Right cardiac atrium (tissue), 5 donors: ENCODE measurements at regions not wholly inside any gene's neighbourhood (a gene's known extent, or its start where the extent isn't known, plus 50 kb on each side); places are given as distances from the start of the nearest gene placed in this dataset.
A peak's percentile ranks its signal among the peaks of the same experiment; 100 is the strongest.

ENCODE experiments used
- ATAC-seq, 2 donors: fragments of 200-7000 bp; cut with Tn5 transposase; one replicate each; pipeline versions ENCODE4 v1.8.0 to v1.9.1; 2020; ENCODE audit warnings: moderate library complexity in 2 of 2, mild to moderate bottlenecking in 1 of 2
- DNase-seq, 3 donors: peaks; one replicate each; pipeline ENCODE4 v3.0.0-alpha.2; 2020
- H3K27ac ChIP-seq: one replicate; pipeline ENCODE4 v1.5.1; 2013; ENCODE audit warnings: mild to moderate bottlenecking, low read length, control low read depth, moderate library complexity
- H3K27me3 ChIP-seq: one replicate; pipeline ENCODE4 v1.6.1; 2013; ENCODE audit not compliant: control insufficient read depth, insufficient read depth
- H3K4me1 ChIP-seq: one replicate; pipeline ENCODE4 v1.6.1; 2013; ENCODE audit warnings: low read length; ENCODE audit not compliant: control insufficient read depth, insufficient read depth
- H3K4me3 ChIP-seq: one replicate; pipeline ENCODE4 v1.5.1; 2013; ENCODE audit warnings: low read length, control low read depth
- H3K9me3 ChIP-seq: one replicate; pipeline ENCODE4 v1.6.1; 2013; ENCODE audit warnings: low read length; ENCODE audit not compliant: control insufficient read depth
- WGBS: extraction: QIAGEN DNeasy Blood & Tissue Kit; methylation state at CpG from one replicate; pipeline ENCODE4 v1.1.7; 2013; 5-methylcytosine and 5-hydroxymethylcytosine counted together
- intact Hi-C, 4 donors: fragments of 100-400 bp; cut with DNase I; formaldehyde crosslinking; loops; one replicate each; pipeline versions ENCODE4 v1.11.0 to v1.14.0; 2022 to 2023
- donor health status: healthy with polysubstance abuse.
- donor health status: DM: no; HTN: yes; CAD: no.
- donor health status: DM: no; HTN: no; CAD: no.
- donor health status: DM: no; HTN: yes; CAD: no; lungs with severe emphysema.
- donor health status: DM: yes; HTN: yes; CAD: no.

DNA sequence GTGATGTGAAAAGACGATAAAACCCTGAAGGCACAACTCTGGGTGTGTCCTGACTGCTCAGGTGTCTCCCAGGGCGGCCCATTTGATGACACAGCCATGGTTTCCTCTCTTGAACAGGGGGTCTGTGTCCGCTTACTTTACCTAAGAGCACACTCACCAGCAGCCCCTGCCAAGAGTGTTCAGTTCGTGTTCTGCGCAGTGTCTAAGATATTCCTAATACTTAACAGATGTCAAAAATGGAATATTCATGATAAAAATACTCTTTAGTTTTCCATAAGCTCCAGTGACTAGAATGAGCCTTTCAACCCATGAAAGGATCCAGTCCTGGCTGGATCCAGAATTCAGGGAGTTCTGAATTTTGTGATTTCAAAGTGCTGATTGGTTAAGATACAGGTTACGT is 492.4 kb downstream of the TNS3 start:
- WGBS: 85% methylated on average over 6 of the region's 6 CpGs

DNA sequence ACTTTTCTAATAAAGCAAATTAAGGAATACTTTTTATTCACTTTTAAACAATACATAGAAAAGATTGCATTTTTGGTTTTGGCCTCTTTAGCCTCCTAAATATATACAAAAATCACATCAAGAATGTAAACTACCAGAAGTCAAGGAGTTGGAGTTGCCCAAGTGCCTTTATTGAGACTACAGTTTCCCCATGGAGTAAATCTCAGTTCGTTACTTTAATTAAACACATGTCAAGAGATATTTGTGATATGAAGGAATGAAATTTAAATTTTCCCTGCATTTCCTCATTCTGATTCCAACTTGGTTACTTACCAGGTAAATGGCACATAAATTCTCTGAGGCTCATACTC is 492.9 kb downstream of the TNS3 start:
- H3K9me3 ChIP-seq: no peaks in the 10 kb centered on the region
- intact Hi-C loops: loop anchor here (5.0 to 10.0 kb wide), 6 partner anchors 324 to 1172 kb away; partner anchors contain the start of gene IGFBP3 (in 3 of the 4)
- 24% methylated on average over 1 of the region's 1 CpG for WGBS
- ATAC-seq: no peak
- no peaks in the 10 kb centered on the region for H3K27me3 ChIP-seq
- H3K27ac ChIP-seq: no peak overlapping the region
- H3K4me1 ChIP-seq: peaks cover 5% of the 10 kb centered on the region
- DNase-seq: no peak
- no peak overlapping the region for H3K4me3 ChIP-seq

More for the DNA sequence above, 492.4 kb downstream of the TNS3 start:
- intact Hi-C loops: loop anchor here (5.0 to 10.0 kb wide), 6 partner anchors 325 to 1172 kb away; partner anchors contain the start of gene IGFBP3 (in 3 of the 4)
- DNase-seq (no peak), ATAC-seq (no peak)
- Histone ChIP-seq H3K27ac (no peak overlapping the region), H3K27me3 (no peaks in the 10 kb centered on the region), H3K4me3 (no peak overlapping the region), H3K9me3 (no peaks in the 10 kb centered on the region), H3K4me1 (peaks cover 5% of the 10 kb centered on the region)

DNA sequence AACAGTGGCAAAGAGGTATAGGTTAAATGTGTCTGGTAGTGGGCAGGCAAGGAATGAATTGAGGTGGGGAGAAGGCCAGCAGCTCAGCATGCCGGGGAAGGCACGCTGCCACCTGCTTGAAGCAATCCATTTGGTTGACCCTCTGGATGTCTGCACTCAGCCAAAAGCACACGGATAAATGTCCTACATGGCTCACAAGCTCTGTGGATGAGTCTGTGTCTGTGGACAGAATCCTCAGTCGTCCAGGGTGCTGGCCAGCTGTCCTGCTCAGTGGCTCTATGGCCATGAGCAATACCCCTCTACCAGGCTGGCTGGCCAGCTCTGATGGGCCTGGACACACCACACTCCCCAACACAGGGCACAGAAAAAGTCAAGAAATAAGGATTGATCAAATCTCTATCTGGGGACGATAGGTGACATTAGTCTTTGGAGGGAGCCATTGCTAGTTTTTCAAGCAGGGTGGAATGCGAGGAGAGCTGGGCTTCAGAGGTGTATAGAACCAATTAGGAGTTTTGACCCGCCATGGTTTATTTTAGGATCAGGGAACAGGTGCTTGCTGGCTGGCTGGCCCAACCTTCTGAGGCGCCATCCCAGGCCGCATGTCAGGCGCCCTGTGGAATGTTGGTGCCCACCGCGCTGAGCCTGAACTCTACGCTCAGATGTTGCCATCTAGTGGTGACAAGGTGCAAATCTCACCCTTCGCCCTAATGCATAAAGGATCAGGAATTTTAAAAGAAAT is 493.4 kb downstream of the TNS3 start:
- intact Hi-C loops: loop anchor here (5.0 to 10.0 kb wide), 6 partner anchors 324 to 1171 kb away; partner anchors contain the start of gene IGFBP3 (in 3 of the 4)
- WGBS: 37% methylated on average over 14 of the region's 14 CpGs
- Histone ChIP-seq H3K4me1 (peaks cover 5% of the 10 kb centered on the region), H3K27me3 (no peaks in the 10 kb centered on the region), H3K27ac (no peak overlapping the region), H3K4me3 (no peak overlapping the region), H3K9me3 (no peaks in the 10 kb centered on the region)
- ATAC-seq: peak; percentile 88 to 94
- DNase-seq: peak; percentile 50 to 82 (median 79)

DNA sequence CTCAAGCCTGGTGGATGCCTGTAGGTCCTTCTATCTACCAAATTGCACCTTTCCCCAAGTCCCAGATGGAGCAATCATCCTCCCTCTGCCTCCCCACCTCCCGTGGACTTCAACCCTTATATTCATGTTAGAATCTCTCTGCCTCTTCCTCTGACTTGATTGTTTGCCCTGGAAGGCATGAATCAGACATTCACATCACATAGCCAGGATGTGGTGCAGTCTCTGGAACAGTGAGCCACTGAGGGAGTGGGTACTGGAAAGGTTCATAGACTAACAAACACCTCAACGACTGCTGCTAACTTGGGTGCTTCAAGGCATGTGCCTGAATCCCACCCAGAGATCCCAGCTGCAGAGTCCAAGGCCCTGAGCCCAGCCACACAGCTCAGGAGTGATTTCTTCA is 494.0 kb downstream of the TNS3 start:
- 76% methylated on average over 2 of the region's 2 CpGs for WGBS
- H3K27ac ChIP-seq: no peak overlapping the region
- intact Hi-C loops: loop anchor here (5.0 to 10.0 kb wide), 6 partner anchors 323 to 1171 kb away; partner anchors contain the start of gene IGFBP3 (in 3 of the 4)

DNA sequence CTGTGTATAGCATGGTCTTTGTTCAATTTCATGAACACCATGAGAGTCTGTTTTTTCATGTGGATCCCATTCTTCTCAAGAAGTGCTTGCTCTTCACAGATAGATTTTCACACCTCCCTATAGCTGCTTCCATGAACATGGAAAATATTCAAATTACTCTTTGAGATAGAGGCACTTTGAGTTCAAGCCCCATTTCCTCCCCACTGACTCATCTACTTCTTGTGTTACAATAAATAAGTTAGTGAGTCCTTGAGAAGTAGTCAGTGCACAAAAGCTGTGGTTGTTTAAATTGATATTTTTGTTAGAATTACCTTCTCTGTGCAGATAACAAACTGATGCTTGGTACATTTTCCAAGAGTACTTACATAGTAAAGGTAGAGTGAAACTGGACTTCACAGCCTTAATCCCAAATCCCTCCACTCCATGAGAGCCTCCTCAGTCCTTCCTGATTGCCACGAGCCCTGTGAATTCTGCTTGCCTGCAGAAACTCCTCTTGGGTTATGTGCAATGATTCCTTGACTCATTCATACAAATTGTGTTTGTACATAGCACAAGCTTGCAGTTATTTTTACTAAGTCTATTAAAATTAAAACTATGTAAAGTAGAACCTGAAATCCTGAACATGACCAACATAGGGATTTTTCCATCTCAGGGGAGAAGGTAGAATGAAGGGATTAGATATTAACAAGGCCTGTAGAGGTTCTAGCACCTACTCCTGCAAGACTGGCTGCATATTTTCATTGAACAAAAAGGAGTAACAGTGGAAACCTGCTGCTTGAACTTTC is 496.2 kb downstream of the TNS3 start:
- intact Hi-C loops: loop anchor here (5.0 to 10.0 kb wide), 6 partner anchors 321 to 1168 kb away; partner anchors contain the start of gene IGFBP3 (in 3 of the 4)
- 91% methylated on average over 1 of the region's 1 CpG for WGBS
- Histone ChIP-seq H3K9me3 (no peaks in the 10 kb centered on the region), H3K27me3 (no peaks in the 10 kb centered on the region), H3K4me1 (peaks cover 5% of the 10 kb centered on the region), H3K4me3 (no peak overlapping the region), H3K27ac (no peak overlapping the region)
- ATAC-seq (no peak), DNase-seq (no peak)

More for the DNA sequence above, 494.0 kb downstream of the TNS3 start:
- Histone ChIP-seq H3K9me3 (no peaks in the 10 kb centered on the region), H3K27me3 (no peaks in the 10 kb centered on the region), H3K4me1 (peaks cover 5% of the 10 kb centered on the region), H3K4me3 (no peak overlapping the region)
- ATAC-seq (peak in 1 of 2 donors; percentile 16), DNase-seq (no peak)

DNA sequence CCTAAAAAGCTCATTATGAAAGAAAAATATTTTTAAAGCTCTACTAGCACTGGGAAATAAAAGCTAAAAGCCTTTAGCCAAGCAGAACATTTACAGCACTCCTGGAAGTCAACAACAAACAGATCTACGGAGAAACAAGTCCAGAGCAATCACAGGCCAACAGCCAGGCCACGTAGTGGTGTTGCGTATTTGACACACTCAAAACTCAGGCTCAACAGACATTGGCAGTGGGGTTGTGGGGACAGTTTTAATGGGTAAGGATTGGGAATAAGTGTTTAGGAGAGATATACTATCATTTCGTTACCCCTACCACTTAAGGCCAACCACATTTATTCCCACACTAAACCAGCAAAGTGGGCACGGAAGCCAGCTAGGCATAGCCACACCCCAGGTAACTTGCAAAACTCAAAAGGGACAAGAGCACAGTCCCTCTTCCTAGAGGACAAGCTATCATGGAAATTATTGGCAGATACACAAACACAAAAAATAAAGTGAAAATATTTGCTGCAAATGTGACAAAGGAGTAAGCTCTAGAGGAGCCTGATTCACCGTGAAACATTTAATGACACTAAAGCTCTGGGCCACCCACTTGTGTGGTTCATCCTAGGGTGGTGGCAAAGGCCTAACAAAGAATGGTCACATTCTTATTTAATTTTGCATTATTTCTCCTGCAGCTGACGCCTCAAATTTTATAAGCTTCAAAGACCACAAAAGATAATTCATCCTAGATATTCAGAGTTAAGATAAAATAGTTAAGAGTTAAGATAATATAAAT is 498.2 kb downstream of the TNS3 start:
- H3K27me3 ChIP-seq: no peaks in the 10 kb centered on the region
- DNase-seq (peak in 1 of 3 donors; percentile 51), ATAC-seq (no peak)
- no peak overlapping the region for H3K4me3 ChIP-seq
- H3K27ac ChIP-seq: no peak overlapping the region
- intact Hi-C loops: loop anchor here in 2 of 4 donors (10.0 kb wide), 3 partner anchors 319 to 1159 kb away; partner anchors contain the start of gene IGFBP3 (in 1 of the 2)
- H3K9me3 ChIP-seq: no peaks in the 10 kb centered on the region
- H3K4me1 ChIP-seq: peaks cover 5% of the 10 kb centered on the region
- 83% methylated on average over 7 of the region's 7 CpGs for WGBS

DNA sequence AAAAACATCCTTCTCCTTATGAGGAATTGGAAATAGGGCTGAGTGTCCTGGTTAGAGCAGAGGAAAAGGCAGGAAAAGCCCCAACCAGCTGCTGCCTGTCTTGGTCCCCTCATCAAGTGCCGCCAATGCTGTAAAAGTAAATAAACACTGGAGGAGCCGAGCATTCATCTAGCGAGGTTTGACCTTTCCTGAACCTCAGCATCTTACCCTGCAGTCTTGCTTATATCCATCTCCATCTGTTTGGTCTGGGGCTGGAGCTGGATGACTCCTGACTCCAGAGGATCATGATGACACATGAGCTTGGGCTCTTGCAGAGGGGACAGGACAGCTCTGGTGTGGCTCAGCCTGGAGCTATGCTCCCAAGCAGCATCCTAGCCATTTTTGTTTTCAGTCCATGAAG is 501.1 kb downstream of the TNS3 start:
- WGBS: 65% methylated on average over 3 of the region's 3 CpGs
- DNase-seq: peak in 1 of 3 donors; percentile 37
- ATAC-seq: peak; percentile 31 to 66

DNA sequence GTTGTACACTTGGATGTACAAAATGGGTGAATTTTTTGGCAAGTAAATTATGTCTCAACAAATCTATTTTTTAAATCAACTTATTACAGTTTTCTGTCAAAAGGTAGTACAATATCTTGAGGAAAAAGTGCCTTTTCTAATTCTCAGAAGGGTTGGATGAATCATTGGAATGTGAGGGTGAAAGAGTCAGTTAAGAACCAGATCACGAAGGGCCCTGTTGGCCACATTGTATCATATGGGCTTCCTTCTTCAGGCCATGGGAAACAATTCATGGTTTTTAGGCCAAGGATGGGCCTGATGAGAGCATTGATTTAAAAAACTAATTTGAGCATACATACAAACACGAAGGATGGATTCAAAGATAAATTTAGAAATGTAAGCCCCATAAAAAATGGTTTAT is 503.7 kb downstream of the TNS3 start:
- WGBS: 80% methylated on average over 2 of the region's 2 CpGs
- intact Hi-C loops: no loop called here
- no peaks in the 10 kb centered on the region for H3K27me3 ChIP-seq
- ATAC-seq: no peak
- H3K4me1 ChIP-seq: peaks cover 5% of the 10 kb centered on the region
- no peak overlapping the region for H3K27ac ChIP-seq
- no peak overlapping the region for H3K4me3 ChIP-seq
- no peaks in the 10 kb centered on the region for H3K9me3 ChIP-seq
- DNase-seq: no peak

More for the DNA sequence above, 501.1 kb downstream of the TNS3 start:
- Histone ChIP-seq H3K9me3 (no peaks in the 10 kb centered on the region), H3K4me1 (no peaks in the 10 kb centered on the region), H3K4me3 (no peak overlapping the region), H3K27me3 (no peaks in the 10 kb centered on the region), H3K27ac (no peak overlapping the region)
- intact Hi-C loops: loop anchor here in 2 of 4 donors (10.0 kb wide), 3 partner anchors 316 to 1156 kb away; partner anchors contain the start of gene IGFBP3 (in 1 of the 2)

DNA sequence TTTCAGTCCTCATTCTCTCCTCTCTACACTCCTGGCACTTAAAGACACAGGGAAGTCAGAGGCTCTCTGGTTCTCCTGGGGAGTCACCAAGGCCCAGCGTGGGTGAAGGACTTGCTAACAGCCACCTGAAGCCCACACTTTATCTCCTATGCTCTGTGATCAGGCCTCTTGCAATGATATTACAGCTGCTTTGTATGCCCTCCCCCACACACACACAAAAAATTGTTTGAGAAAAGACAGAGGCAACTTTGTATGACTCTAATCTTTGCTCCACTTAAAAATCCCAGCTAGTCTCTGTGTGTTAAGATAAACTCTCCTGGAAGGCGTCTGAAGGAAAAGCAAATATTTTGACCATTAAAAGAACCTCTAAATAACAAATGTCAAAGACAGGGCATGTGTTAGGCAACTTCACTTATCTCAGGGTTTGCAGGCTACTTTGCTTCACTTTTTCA is 507.2 kb downstream of the TNS3 start:
- Histone ChIP-seq H3K4me3 (no peak overlapping the region), H3K9me3 (no peaks in the 10 kb centered on the region), H3K27ac (peak overlapping the region; percentile 56), H3K4me1 (peaks cover 7% of the 10 kb centered on the region), H3K27me3 (no peaks in the 10 kb centered on the region)
- DNase-seq (peak in 1 of 3 donors; percentile 50), ATAC-seq (peak; percentile 68 to 82)
- WGBS: 24% methylated on average over 2 of the region's 2 CpGs
- intact Hi-C loops: no loop called here

DNA sequence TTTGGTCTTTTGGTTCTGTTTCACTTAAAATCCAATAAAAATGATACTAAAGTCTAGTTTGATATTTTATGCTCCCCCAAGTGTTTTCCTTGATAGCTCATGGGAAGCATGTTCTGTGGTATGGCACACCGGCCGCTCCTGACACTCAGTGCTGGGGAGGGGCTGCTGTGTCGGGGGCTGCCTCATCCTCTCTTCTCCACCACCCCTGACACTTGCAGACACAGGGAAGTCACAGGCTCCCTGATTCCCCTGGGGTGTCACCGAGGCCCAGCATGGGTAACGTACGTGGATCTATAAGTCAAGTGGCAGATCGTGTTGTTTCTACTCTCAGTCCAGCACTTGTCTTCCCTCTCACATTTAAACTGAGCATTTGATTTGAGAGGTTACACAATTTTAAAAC is 508.6 kb downstream of the TNS3 start:
- H3K27me3 ChIP-seq: no peaks in the 10 kb centered on the region
- 97% methylated on average over 7 of the region's 7 CpGs for WGBS
- no peak overlapping the region for H3K4me3 ChIP-seq
- ATAC-seq (no peak), DNase-seq (no peak)
- peaks cover 7% of the 10 kb centered on the region for H3K4me1 ChIP-seq
- no peak overlapping the region for H3K27ac ChIP-seq
- intact Hi-C loops: no loop called here
- no peaks in the 10 kb centered on the region for H3K9me3 ChIP-seq
